Spleen (tissue), 11 donors: ENCODE measurements at regions not wholly inside any gene's neighbourhood (a gene's known extent, or its start where the extent isn't known, plus 50 kb on each side); places are given as distances from the start of the nearest gene placed in this dataset.

ENCODE experiments used
- DNase-seq: peaks from one replicate; pipeline ENCODE4 v3.0.0-alpha.2; 2020
- H3K27ac ChIP-seq, 8 donors: fragments of 200-600 bp; sonication (generic) in 7 of 8; 1 replicate in 4 of 8; 2 replicates in 4 of 8; pipeline versions ENCODE4 v1.5.0 to v1.8.0; 2016 to 2021; ENCODE audit warnings: inconsistent platforms in 4 of 8, mild to moderate bottlenecking in 4 of 8, moderate library complexity in 1 of 8
- H3K27me3 ChIP-seq, 7 donors: fragments of 200-600 bp; sonication (generic) in 6 of 7; replicated peaks in 1 of 7; 1 replicate in 4 of 7; 2 replicates in 3 of 7; pipeline versions ENCODE4 v1.5.0 to v1.8.0; 2016 to 2021; ENCODE audit warnings: inconsistent platforms in 3 of 7, mild to moderate bottlenecking in 1 of 7
- H3K36me3 ChIP-seq, 6 donors: fragments of 200-600 bp; sonication (generic) in 5 of 6; 1 replicate in 4 of 6; 2 replicates in 2 of 6; pipeline versions ENCODE4 v1.5.0 to v1.8.0; 2016 to 2021; ENCODE audit warnings: inconsistent platforms in 2 of 6
- H3K4me1 ChIP-seq, 6 donors: fragments of 200-600 bp; sonication (generic) in 5 of 6; 1 replicate in 3 of 6; 2 replicates in 3 of 6; pipeline versions ENCODE4 v1.5.0 to v1.8.0; 2016 to 2021; ENCODE audit warnings: inconsistent platforms in 3 of 6
- H3K4me3 ChIP-seq, 8 donors: fragments of 200-600 bp; sonication (generic) in 7 of 8; 1 replicate in 4 of 8; 2 replicates in 4 of 8; pipeline versions ENCODE4 v1.5.0 to v1.8.0; 2016 to 2021; ENCODE audit warnings: inconsistent platforms in 4 of 8, mild to moderate bottlenecking in 4 of 8, moderate library complexity in 2 of 8
- H3K9me3 ChIP-seq, 8 donors: fragments of 200-600 bp; sonication (generic) in 7 of 8; 1 replicate in 4 of 8; 2 replicates in 4 of 8; pipeline versions ENCODE4 v1.5.0 to v1.8.0; 2016 to 2021; ENCODE audit warnings: inconsistent platforms in 4 of 8
- CTCF ChIP-seq, 11 experiments: fragments of 200-600 bp in 7 of 11; fragments of 450-650 bp in 4 of 11; sonication (generic) in 4 of 11; IDR thresholded peaks in 8 of 11; conservative IDR thresholded peaks in 3 of 11; 1 replicate in 7 of 11; 2 replicates in 4 of 11; pipeline versions ENCODE4 v1.4.0 to v1.8.0; 2016 to 2021; ENCODE audit warnings: antibody characterized with exemption in 11 of 11, inconsistent platforms in 4 of 11, mild to moderate bottlenecking in 1 of 11
- POLR2A ChIP-seq, 3 donors: fragments of 450-650 bp; IDR thresholded peaks; one replicate each; pipeline ENCODE4 v1.5.1; 2017; ENCODE audit warnings: antibody characterized with exemption in 3 of 3, mild to moderate bottlenecking in 1 of 3
- POLR2AphosphoS5 ChIP-seq, 3 donors: sonication (generic); formaldehyde crosslinking; IDR thresholded peaks; one replicate each; pipeline ENCODE4 v1.5.1; 2017; ENCODE audit warnings: antibody characterized with exemption in 3 of 3
- WGBS, 5 donors: extraction: QIAGEN DNeasy Blood & Tissue Kit in 3 of 5; methylation state at CpG; one replicate each; pipeline versions ENCODE4 v1.1.5 to v1.1.7; 2013 to 2018; 5-methylcytosine and 5-hydroxymethylcytosine counted together
- intact Hi-C: fragments of 100-400 bp; cut with DNase I; formaldehyde crosslinking; loops from one replicate; pipeline ENCODE4 v1.15.0; 2023; ENCODE audit warnings: low total_unique reads
- donor health status: healthy with polysubstance abuse.
- donor health status: DM: no; HTN: no; CAD: no; lungs with moderate emphysema.
- donor health status: DM: no; HTN: no; CAD: no.
- donor health status: Bipolar disorder and iron deficiency.
- donor health status: healthy.
- donor health status: DM: no; HTN: no; CAD: no.
- donor health status: DM: yes; HTN: yes; CAD: no.

GRCh38 chr3:31065765-31066164 is 171.3 kb upstream of the GADL1 start:
- H3K36me3 ChIP-seq, result no peaks in the 10 kb centered on the region
- 86 to 92% (median 90%) methylated on average over 1 of the region's 1 CpG for WGBS, 5 donors
- TF ChIP-seq CTCF (IDR thresholded peaks at IDR 0.05 in 8 of 11, conservative IDR thresholded peaks at IDR 0.05 in 3 of 11), result no peak
- TF ChIP-seq POLR2AphosphoS5 (IDR thresholded peaks at IDR 0.05), result no peak
- no peak for TF ChIP-seq POLR2A (IDR thresholded peaks at IDR 0.05)
- no peak overlapping the region for H3K4me3 ChIP-seq
- no peak overlapping the region for H3K27ac ChIP-seq
- H3K4me1 ChIP-seq, result no peaks in the 10 kb centered on the region
- H3K9me3 ChIP-seq, result no peaks in the 10 kb centered on the region
- intact Hi-C loops, result no loop called here
- no peak for DNase-seq
- H3K27me3 ChIP-seq, result no peaks in the 10 kb centered on the region

- 91 to 94% (median 92%) methylated on average over 5 of the region's 5 CpGs for WGBS, 5 donors
- no peak for DNase-seq
Measured at GRCh38 chr3:31067004-31067403, 172.5 kb upstream of the GADL1 start.

GRCh38 chr3:31075471-31075870 is 181.0 kb upstream of the GADL1 start:
- no peaks in the 10 kb centered on the region for H3K9me3 ChIP-seq
- no peaks in the 10 kb centered on the region for H3K27me3 ChIP-seq
- H3K27ac ChIP-seq, result no peak overlapping the region
- no peaks in the 10 kb centered on the region for H3K36me3 ChIP-seq
- intact Hi-C loops, result no loop called here
- no peak overlapping the region for H3K4me3 ChIP-seq
- DNase-seq, result no peak
- H3K4me1 ChIP-seq, result no peaks in the 10 kb centered on the region
- TF ChIP-seq CTCF (IDR thresholded peaks at IDR 0.05 in 8 of 11, conservative IDR thresholded peaks at IDR 0.05 in 3 of 11) (no peak), POLR2AphosphoS5 (IDR thresholded peaks at IDR 0.05) (no peak), POLR2A (IDR thresholded peaks at IDR 0.05) (no peak)
- WGBS, 5 donors, result 89 to 100% (median 96%) methylated on average over 2 of the region's 2 CpGs

More at GRCh38 chr3:31067004-31067403, 172.5 kb upstream of the GADL1 start:
- H3K27me3 ChIP-seq, result no peaks in the 10 kb centered on the region
- no peak overlapping the region for H3K27ac ChIP-seq
- H3K4me1 ChIP-seq, result no peaks in the 10 kb centered on the region
- no peaks in the 10 kb centered on the region for H3K36me3 ChIP-seq
- intact Hi-C loops, result no loop called here
- TF ChIP-seq POLR2A (IDR thresholded peaks at IDR 0.05) (no peak), CTCF (IDR thresholded peaks at IDR 0.05 in 8 of 11, conservative IDR thresholded peaks at IDR 0.05 in 3 of 11) (no peak), POLR2AphosphoS5 (IDR thresholded peaks at IDR 0.05) (no peak)
- H3K4me3 ChIP-seq, result no peak overlapping the region
- H3K9me3 ChIP-seq, result no peaks in the 10 kb centered on the region

- Histone ChIP-seq H3K27ac (no peak overlapping the region), H3K36me3 (no peaks in the 10 kb centered on the region), H3K4me3 (no peak overlapping the region), H3K9me3 (no peaks in the 10 kb centered on the region), H3K4me1 (no peaks in the 10 kb centered on the region), H3K27me3 (no peaks in the 10 kb centered on the region)
- intact Hi-C loops, result no loop called here
- TF ChIP-seq CTCF (IDR thresholded peaks at IDR 0.05 in 8 of 11, conservative IDR thresholded peaks at IDR 0.05 in 3 of 11), result no peak
- TF ChIP-seq POLR2AphosphoS5 (IDR thresholded peaks at IDR 0.05), result no peak
- 84 to 90% (median 87%) methylated on average over 6 of the region's 6 CpGs for WGBS, 5 donors
- no peak for DNase-seq
Measured at GRCh38 chr3:31075876-31076275, 181.4 kb upstream of the GADL1 start.
